Pons (tissue), 1 donor: ENCODE measurements at regions not wholly inside any gene's neighbourhood (a gene's known extent, or its start where the extent isn't known, plus 50 kb on each side); places are given as distances from the start of the nearest gene placed in this dataset.
A peak's percentile ranks its signal among the peaks of the same experiment; 100 is the strongest.

ENCODE experiments used
- DNase-seq: peaks from one replicate; pipeline ENCODE4 v3.0.0-alpha.2; 2016; ENCODE audit warnings: low spot score

DNA sequence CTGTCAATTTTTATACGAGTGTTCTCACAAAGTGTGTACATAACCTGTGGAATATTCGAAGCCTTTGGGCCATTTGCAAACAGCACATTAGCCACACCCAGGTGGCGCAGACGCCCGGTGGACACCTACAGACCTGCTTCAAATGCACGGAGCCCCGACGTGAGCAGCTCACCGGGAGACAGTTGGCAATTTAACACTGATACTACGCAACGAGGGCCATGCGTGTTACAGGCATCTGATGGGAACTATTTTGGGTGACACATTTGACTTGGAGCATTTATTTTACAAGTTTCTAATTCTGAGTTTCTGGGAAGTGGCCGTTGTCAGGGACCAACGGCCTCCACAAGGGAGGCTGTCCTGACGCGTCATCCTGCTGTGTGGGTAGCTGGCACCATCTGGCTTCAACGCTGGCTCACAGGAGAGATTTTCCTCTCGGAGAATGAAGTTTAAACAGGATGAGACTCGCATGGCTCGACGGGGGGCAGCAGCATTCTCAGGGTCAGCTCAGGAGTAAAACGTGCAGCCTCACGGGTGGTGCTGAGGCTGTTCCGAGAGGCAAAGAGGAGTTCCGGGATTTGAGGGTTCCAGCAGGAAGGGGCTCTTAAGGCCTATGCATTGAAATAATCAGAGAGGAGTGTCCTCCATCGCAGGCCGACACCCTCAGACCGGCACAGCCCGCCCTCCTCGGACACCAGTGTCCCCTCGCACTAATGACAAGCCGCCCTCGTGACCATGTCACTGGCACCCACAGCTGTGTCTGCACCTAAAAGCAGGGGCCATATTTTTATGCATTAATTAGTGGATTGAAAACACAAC lies 207.4 kb downstream of the DLL1 start:
- DNase-seq, result no peak

DNA sequence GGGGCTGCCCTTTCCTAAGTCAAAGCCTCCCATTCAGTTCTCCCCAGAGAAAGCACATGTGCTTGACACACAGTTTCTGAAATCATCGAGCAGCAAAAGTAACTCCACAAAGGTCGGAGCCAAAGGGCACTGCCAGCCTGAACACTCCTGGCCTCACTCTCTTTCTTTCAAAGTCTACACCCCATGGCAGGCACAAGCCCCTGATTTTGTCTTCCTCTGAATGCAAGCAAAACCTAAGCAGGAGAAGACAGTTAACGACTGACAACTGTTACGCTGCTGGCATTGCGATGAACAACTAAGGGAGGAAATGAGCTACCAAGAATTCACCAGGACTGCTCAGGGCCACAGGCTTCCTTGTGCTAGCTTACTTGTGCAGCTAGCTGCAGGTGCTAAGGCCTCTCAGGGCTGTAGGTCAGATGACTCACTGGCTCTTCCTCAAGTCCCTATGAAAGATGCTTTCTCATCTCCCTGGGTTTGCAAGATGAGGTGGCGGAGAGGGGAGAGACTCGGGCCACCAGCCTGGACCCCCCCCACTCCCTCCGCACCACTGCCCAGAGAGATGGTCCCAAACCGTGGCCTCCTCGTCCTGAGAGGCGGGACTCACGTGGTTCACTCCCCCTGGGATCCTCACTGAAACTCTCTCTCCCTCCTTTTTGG lies 208.2 kb downstream of the DLL1 start:
- DNase-seq, result no peak

DNA sequence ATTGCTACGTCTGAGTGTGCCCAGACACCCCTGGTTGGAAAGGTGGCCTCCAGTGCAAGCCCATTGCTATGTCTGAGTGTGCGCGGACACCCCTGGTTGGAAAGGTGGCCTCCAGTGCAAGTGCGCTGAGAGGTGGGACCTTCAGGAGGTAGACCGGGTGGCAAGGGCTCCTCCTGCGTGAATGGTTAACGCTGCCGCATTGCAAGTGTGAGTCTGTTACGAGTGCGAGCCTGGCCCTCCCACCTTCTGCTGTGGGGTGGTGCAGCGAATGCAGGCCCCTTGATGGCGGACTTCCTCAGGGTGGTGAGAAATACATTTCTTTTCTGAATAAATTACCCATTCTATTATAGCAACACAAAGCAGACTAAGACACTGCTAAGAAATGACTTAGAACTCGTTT lies 208.8 kb downstream of the DLL1 start:
- DNase-seq, result no peak

DNA sequence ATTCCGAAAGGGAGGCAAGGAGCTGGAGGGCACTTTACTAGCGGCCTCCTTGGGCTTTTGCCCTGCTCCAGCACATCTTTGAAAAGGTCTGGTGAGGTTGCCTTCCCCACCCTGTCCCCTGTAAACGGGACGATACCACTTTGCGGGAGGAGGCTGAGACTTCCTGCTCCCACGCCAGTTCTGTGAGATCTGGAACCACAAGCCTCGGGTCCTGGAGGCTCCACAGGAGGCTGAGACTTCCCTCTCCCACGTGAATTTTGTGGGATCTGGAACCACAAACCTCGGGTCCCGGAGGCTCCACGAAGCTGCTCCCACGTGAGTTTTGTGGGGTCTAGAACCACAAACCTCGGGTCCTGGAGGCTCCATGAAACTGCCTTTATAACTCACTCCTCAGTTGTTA lies 209.3 kb downstream of the DLL1 start:
- DNase-seq, result no peak

DNA sequence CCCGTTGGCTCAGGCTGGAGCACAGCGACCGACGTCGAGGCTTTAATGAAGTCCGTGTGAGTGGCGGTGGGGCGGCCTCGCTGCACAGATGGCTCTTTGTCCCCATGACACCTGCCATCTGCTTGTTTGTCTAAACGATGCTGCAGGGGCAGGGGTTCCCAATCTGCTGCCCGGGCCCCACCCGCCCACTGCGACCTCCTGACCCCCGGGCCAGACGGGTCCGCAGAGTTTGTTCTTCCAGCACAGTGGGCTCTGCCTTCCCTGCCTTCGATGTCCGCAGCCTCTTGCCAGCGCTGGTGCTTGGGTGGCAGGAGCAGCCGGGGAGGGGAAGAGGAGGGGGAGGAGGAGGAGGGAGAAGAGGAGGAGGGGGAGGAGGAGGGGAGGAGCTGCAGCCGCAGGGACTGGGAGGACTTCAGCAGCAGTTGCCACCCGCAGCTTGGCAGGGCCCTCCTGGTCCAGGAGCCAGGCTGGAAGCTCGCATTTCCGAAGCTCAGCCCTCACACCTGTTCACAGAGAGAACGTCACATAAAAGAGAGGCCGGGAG lies 210.0 kb downstream of the DLL1 start:
- peak; percentile 8 for DNase-seq

DNA sequence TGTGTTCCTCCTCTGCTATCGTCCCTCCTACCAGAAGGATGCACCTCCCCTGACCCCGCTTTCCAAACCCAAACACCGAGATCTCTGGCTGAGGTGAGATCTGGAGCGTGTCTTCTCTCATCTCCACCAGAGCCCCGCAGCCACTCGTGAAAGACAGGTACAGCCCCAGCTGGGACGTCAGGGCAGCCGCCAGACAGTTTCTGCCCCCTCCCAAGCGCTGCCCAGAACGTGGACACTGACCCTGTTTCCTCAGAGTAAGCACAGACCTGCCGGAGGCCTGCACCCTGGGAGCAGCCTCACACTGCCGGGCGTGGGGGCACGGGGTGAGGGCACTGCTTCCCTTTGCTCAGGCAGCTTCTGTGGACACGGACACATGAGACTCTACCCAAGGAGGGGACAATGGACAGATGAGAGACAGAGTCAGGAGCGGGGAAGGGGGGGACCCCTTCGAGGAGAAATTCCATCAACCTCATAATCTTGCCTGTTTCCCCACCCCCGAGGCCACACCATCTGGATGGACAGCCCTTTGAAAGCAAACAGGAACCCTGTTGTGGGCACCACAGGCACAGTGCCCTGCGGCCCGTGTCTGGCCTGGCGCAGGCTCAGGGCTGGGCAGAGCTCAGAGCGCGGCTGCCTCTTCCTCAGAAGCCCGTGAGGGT lies 210.6 kb downstream of the DLL1 start:
- DNase-seq, result no peak

DNA sequence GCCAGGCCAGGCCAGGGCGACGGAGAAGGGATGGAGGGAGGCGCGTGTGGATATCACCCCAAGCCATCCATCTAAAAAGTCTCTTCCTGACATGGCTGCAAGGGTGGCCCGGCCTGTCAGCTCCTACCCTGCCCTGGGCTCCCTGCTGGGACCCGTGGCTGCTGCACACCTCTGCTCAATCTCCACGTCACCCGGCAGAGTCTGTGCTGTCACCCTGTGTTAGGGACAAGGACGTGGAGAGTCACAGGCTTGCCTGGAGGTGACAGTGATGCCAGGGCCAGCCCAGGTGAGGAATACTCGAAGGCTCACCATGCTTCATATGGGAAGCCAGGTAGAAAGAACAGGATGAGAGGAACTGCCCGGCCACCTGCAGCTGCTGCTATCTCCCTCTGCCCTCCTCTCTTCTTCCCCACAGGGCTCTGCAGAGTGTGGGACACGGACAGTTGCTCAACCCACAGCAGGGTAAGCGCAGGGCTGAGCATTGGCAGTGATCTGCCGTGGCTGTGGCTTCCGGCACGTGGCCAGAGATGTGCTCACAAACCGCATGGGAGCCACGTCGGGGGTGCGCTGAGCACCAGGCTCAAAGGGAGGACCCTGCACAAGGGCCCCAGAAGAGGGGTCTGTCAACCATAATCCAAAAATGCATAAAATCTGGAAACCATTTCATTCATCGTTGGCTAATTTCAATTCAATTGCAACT lies 214.3 kb downstream of the DLL1 start:
- no peak for DNase-seq

DNA sequence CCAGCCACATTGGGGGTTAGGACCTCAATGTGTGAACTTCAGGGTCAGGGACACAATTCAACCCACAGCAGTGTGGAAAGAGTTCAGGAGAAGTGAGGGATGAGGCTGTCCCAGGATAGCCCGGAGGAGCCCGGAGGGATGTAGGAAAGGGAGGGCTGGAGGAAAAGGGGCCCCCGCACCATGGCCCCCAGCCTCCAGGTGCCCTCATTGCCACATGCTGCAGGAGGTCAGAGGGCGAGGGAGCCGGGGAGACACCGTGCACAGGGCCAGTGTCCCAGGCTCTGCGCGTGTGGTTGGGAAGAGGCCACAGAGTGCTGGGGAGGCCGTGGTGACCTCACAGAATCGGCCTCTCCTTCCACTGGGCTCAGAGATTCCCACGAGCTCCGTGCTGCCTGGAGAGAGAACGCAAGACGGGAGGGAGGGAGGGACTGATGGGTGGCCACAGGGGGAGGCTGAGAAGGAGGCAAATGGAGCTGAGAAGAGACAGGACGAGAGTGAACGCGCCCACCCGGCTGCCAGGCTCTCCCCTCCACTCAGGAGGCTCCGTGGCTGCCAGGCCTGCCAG lies 215.1 kb downstream of the DLL1 start:
- no peak for DNase-seq

DNA sequence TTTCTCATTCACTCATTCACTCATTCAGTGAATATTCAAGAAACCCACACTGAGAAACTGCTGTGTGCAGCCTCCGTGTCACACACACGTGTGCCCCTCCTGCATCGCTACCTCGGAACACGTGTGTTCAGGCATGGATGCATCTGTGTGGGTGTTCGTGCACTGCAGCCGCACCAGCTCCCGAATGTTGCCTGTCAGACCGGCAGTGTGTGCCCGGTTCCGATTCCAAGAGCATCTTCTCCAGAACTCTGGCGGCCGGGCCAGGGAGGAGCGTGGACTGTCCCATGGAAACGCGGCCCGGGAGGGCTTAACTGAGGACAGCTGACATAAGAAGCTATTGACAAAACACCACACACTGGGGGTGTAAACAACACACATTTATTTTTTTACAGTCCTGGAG lies 216.0 kb downstream of the DLL1 start:
- DNase-seq, result no peak

DNA sequence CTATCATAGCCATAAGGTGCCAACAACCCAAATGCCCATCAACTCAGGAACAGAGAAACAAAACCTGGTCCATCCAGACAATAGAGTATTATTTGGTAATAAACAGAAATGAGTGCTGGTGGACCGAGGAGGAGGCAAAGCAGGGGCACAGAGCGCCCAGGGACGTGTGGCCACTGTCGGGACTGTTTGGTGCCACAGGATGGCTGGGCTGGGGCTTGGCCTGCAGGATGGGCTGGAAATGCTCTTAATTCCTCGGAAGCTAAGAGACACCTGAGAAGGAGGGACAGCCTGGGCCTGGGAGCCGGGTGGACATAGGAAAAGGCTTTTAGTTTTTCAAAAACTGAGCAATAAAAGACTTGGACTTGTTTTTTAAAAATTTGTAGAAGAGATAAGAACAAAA lies 216.4 kb downstream of the DLL1 start:
- DNase-seq, result no peak

DNA sequence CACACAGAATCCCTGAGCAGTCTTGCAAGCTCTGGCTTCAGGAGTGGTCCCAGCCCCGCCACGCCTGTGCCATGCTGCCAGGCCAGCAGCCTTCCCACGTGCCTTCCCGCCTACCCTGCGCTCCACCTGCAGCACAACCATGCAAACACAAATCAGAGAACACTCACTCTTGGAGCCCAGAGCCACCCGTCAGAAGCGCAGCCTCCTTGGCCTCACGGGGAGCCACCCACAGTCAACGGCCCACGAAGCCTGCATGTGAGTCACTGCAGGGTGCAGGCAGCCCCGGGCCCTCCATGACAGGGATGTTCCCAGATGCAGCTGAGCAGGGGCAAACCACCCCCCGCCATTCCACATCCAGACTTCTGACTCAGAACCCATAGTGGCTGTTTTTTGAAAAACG lies 217.0 kb downstream of the DLL1 start:
- no peak for DNase-seq

DNA sequence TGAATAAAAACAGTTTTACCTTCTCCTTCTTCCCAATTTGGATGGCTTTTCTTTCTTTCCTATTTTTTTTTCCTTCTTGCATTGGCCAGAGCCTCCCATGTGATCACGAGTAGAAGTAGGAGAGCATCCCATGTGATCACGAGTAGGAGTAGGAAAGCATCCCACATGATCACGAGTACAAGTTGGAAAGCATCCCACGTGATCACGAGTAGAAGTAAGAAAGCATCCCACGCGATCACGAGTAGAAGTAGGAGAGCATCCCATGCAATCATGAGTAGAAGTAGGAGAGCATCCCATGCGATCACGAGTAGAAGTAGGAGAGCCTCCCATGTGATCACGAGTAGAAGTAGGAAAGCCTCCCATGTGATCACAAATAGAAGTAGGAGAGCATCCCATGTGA lies 218.6 kb downstream of the DLL1 start:
- no peak for DNase-seq

DNA sequence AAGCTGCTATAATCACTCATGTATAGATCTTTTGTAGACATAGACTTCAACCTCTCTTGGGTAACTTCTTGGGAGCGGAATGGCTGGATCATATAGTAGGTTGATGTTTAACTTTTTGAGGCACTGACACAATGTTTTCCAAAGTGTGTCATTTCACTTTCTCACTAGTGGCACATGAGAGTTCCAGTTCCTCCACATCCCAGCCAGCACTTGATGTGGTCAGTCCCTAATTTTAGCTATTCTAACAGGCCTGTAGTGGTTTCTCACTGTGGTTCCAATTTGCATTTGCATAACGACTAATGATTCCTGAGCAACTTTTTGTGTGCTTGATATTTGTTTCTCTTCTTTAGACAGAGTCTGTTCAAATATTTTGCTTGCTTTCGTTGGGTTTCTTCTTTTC lies 221.3 kb downstream of the DLL1 start:
- no peak for DNase-seq

DNA sequence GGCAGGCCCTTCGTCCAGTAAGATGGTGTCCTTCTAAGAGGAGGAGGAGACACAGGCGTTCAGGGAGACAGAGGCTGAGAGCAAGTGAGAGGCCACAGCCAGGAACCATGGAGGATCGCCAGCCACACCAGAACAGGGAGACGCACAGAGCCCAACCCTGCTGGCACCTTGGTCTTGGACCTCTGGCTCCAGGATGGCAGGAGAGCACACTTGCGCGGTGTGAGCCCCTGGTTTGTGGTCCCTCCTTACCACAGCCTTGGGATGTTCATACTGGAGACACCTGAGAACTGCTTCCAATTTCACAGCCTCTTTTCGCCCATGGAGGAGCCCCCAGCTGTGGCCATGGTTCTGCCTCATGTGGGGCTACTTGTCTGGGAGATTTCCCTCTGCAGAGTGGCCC lies 222.4 kb downstream of the DLL1 start:
- no peak for DNase-seq

DNA sequence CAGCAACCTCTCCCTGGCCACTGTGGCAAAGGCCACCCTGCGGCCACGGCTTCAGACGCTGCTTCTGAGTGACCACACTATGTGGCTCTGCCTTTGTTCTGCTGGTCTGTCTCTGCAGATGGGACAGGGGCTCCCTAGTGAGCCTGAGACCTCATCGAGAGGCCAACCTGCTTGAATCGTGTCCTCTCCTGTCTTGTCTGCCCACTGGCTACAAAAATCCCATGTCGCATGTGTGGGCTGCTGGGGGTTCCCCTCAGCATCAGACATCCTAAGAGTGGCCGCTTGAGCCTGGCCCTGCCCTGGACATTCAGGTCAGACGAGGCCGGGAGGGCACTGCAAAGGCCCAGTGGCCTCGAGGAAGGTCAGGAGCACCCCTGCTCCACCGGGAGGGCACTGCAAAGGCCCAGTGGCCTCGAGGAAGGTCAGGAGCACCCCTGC lies 222.9 kb downstream of the DLL1 start:
- no peak for DNase-seq

DNA sequence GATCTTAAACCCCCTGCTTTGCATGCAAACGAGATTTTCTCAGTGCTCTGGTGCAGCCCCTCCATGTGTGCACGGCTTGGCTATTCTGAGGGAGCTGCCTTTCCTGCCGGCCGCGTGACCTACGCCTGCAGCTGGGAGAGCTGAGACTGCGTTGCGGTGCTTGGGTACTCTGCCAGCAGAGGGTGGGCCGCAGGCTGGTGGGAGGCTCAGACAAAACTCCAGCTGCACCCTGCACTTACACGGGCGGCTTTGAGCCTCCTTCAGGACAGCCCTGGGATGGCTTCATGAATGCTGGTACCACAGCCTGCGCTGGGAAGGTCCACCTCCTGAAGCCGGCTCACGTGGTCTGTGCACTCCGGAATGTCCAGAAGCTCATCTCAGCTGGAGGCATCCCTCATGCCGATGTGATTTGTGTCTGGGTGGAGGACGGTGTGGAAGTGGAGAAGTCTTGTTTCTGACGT lies 223.7 kb downstream of the DLL1 start:
- DNase-seq, result no peak

DNA sequence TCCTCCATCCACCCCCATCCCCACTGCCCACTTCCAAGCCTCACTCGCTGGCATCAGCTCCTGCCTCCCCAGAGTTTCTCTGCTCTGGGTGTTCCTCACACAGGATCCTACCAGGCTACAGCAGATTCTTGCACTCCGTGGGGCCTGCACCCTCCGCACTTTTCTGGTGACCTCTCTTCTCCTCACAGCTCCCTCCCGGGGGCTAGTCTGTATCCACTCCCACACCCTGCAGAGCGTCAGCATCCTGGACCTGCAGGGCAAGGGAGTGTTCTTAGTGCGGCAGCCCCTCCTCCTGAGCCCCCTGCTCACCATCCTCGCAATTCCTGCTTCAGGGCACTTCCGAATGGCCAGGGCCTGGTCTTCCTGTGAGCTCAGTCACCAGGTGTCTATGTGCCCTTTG lies 224.2 kb downstream of the DLL1 start:
- no peak for DNase-seq

DNA sequence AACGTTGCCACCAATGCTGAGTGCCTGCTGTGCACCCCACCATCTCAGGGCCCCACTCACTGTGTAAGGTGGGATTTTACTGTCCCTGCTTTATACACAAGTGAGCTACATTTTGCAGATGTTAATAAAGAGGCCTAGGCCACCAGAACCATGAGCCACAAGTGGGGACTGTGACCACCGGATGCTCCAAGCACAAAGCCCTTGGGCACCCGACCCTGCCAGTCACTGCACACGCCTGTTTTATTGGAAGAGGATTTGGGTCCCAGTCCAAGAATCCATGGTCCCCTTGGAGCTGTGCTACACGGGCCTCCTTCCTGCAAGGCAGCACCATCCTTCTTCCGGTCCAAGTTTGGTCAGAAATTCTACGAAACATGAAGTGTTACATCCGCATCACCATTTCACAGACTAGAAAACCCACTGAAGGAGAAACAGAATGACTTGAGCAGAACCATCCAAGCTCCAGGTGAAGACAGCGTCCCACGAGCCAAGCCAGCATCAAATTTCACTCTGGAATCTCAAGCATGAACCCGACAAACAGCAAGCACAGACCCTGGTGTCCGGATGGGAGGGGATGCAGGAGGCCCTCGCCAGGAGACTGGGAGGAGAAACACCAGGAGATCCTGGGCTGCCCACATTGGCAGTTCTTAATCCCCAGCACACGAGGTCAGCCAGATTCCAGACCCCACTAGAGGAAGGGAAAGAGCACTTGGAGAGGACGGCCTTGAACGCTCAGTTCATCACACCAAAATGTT lies 226.9 kb downstream of the DLL1 start:
- DNase-seq, result no peak

DNA sequence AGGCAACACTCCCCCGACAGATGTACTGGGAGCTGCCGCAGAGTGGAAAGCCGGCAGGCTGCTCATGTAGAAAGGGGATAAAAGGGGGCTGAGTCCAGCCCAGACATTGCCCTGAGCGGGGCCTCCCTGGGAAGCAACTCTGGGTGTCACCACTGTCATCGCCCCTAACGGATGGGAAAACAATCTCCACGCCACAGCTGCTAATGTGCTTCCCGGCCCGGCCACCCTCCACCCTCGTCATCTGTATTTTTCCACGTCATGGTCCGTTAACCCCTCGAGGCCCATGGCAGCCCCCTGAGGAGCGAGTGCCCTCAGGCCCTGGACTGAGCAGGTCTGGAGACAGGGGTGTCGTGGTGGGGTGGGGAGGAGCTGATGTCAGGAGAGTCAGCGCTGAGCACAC lies 227.4 kb downstream of the DLL1 start:
- no peak for DNase-seq

DNA sequence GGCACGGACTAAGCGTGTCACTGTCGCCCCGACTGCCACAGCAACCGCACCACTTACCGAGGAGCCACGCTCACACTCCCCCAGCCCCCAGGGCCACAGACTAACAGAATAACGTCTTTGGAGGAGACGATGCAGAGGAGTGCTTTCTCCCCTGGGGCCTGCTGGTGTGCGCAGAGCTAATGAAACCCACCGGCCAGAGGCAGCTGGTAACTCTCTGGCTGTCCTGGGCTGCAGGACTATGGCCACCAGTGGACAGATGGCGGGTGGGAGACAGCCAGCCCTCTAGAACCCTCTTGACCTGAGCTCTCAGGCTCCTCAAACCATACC lies 228.0 kb downstream of the DLL1 start:
- no peak for DNase-seq

DNA sequence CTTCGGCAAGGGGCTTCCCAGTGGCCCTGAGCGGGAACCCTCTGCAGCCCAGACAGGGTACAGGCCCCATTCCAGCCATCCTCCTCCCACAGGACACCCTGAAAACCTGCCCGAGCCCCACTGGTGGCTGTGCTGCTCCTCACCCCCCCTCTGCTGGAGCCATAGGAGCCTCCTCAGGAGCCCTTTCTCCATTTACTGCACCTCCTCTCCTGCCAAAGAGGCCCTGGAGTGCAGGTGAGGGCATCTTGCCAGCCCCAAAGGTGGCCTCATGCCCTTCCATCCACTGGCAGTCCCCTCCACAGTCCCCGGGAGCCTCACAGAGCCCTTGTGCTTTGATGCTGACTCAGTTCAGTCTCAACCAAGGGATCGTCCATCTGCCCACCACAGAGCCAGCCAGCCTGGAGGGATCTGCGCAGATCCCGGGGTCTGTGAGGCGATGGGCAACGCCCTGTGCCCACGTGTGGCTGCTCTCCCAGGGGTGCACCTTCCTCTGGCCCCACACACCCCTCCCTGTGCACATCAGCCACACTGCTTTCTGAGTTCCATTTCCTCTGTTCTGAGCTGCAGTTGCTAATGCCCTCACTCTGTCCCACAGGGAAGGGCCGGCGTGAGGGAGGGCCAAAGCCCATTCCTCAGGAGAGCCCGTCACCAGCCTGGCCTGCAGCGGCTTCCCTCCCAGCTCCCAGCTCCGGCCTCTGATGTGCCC lies 228.5 kb downstream of the DLL1 start:
- DNase-seq, result no peak
